Mesenchymal stem cell (in vitro differentiated cells and primary cell): ENCODE measurements at regions not wholly inside any gene's neighbourhood (a gene's known extent, or its start where the extent isn't known, plus 50 kb on each side); places are given as distances from the start of the nearest gene placed in this dataset.

Experiments used
- DNase-seq: peaks from one replicate; pipeline ENCODE4 v3.0.0-alpha.2; 2013
- H2AFZ ChIP-seq: one replicate; pipeline ENCODE4 v1.6.1; 2013; ENCODE audit warnings: low read depth, mild to moderate bottlenecking, control low read depth, inconsistent platforms, low read length, moderate library complexity
- H2AK5ac ChIP-seq: 2 replicates; pipeline ENCODE4 v1.6.1; 2013; ENCODE audit warnings: low read length, moderate library complexity, mild to moderate bottlenecking, inconsistent platforms; ENCODE audit not compliant: severe bottlenecking
- H2BK120ac ChIP-seq: one replicate; pipeline ENCODE4 v1.6.1; 2013; ENCODE audit warnings: low read depth, mild to moderate bottlenecking, inconsistent platforms, low read length, moderate library complexity
- H2BK12ac ChIP-seq, 2 experiments: one replicate each; pipeline ENCODE4 v1.6.1; 2013; ENCODE audit warnings: inconsistent platforms in 2 of 2, low read length in 2 of 2, mild to moderate bottlenecking in 2 of 2, moderate library complexity in 2 of 2, control low read depth in 1 of 2
- H2BK15ac ChIP-seq: one replicate; pipeline ENCODE4 v1.6.1; 2013; ENCODE audit warnings: mild to moderate bottlenecking, low read depth, inconsistent platforms; ENCODE audit not compliant: poor library complexity, severe bottlenecking
- H2BK5ac ChIP-seq: 2 replicates; pipeline ENCODE4 v1.6.1; 2013; ENCODE audit warnings: low read depth, mild to moderate bottlenecking, low read length, control low read depth, inconsistent platforms; ENCODE audit not compliant: poor library complexity, severe bottlenecking
- H3K14ac ChIP-seq, 2 experiments: one replicate each; pipeline ENCODE4 v1.6.1; 2013; ENCODE audit warnings: inconsistent platforms in 2 of 2, low read length in 2 of 2, control low read depth in 1 of 2, mild to moderate bottlenecking in 1 of 2, moderate library complexity in 1 of 2
- H3K18ac ChIP-seq, 2 experiments: one replicate each; pipeline ENCODE4 v1.6.1; 2013; ENCODE audit warnings: inconsistent platforms in 2 of 2, low read length in 2 of 2, control low read depth in 1 of 2, low read depth in 1 of 2, mild to moderate bottlenecking in 1 of 2
- H3K23ac ChIP-seq, 2 experiments: one replicate each; pipeline ENCODE4 v1.6.1; 2013; ENCODE audit warnings: inconsistent platforms in 2 of 2, low read length in 2 of 2, mild to moderate bottlenecking in 2 of 2, moderate library complexity in 2 of 2, control low read depth in 1 of 2
- H3K27ac ChIP-seq: 2 replicates; pipeline ENCODE4 v1.5.1; 2013; ENCODE audit warnings: mild to moderate bottlenecking, moderate library complexity, low read length, control low read depth, inconsistent platforms; ENCODE audit not compliant: poor library complexity, severe bottlenecking
- H3K27me3 ChIP-seq, 2 experiments: 2 replicates each; pipeline versions ENCODE4 v1.6.1 to v1.7.0; 2013; ENCODE audit warnings: low read length in 2 of 2, mild to moderate bottlenecking in 2 of 2, moderate library complexity in 2 of 2, control low read depth in 1 of 2, inconsistent platforms in 1 of 2; ENCODE audit not compliant: control insufficient read depth in 1 of 2, insufficient read depth in 1 of 2
- H3K36me3 ChIP-seq, 2 experiments: 2 replicates each; pipeline versions ENCODE4 v1.6.1 to v1.7.0; 2013; ENCODE audit warnings: low read length in 2 of 2, control low read depth in 1 of 2, inconsistent platforms in 1 of 2, low read depth in 1 of 2, mild to moderate bottlenecking in 1 of 2; ENCODE audit not compliant: insufficient read depth in 2 of 2, control insufficient read depth in 1 of 2
- H3K4ac ChIP-seq, 2 experiments: one replicate each; pipeline ENCODE4 v1.6.1; 2013; ENCODE audit warnings: inconsistent platforms in 2 of 2, low read length in 2 of 2, mild to moderate bottlenecking in 2 of 2, moderate library complexity in 2 of 2, control low read depth in 1 of 2, low read depth in 1 of 2
- H3K4me1 ChIP-seq: 2 replicates; pipeline ENCODE4 v1.6.1; 2013; ENCODE audit warnings: low read depth, low read length, control low read depth; ENCODE audit not compliant: control insufficient read depth, insufficient read depth
- H3K4me2 ChIP-seq: 2 replicates; pipeline ENCODE4 v1.6.1; 2013; ENCODE audit warnings: low read length, mild to moderate bottlenecking, inconsistent platforms; ENCODE audit not compliant: poor library complexity, severe bottlenecking
- H3K4me3 ChIP-seq, 2 experiments: 2 replicates each; pipeline versions ENCODE4 v1.5.1 to v1.7.0; 2013; ENCODE audit warnings: low read length in 2 of 2, mild to moderate bottlenecking in 2 of 2, control low read depth in 1 of 2, low read depth in 1 of 2; ENCODE audit not compliant: insufficient read depth in 1 of 2
- H3K79me1 ChIP-seq: replicated peaks from 2 replicates; pipeline ENCODE4 v1.6.1; 2013; ENCODE audit warnings: mild to moderate bottlenecking, control low read depth, low read length, inconsistent platforms; ENCODE audit not compliant: poor library complexity, severe bottlenecking
- H3K9ac ChIP-seq: 2 replicates; pipeline ENCODE4 v1.7.0; 2013; ENCODE audit warnings: mild to moderate bottlenecking, low read length, moderate library complexity
- H3K9me3 ChIP-seq: 2 replicates; pipeline ENCODE4 v1.7.0; 2013; ENCODE audit warnings: mild to moderate bottlenecking, low read length; ENCODE audit not compliant: control insufficient read depth
- H4K8ac ChIP-seq: one replicate; pipeline ENCODE4 v1.6.1; 2013; ENCODE audit warnings: inconsistent platforms, mild to moderate bottlenecking, low read length, moderate library complexity
- H4K91ac ChIP-seq: one replicate; pipeline ENCODE4 v1.6.1; 2013; ENCODE audit warnings: mild to moderate bottlenecking, low read length, inconsistent platforms
- WGBS: methylation state at CpG from one replicate; pipeline ENCODE4 v1.1.7; 2013; ENCODE audit warnings: mixed read lengths; 5-methylcytosine and 5-hydroxymethylcytosine counted together

DNA sequence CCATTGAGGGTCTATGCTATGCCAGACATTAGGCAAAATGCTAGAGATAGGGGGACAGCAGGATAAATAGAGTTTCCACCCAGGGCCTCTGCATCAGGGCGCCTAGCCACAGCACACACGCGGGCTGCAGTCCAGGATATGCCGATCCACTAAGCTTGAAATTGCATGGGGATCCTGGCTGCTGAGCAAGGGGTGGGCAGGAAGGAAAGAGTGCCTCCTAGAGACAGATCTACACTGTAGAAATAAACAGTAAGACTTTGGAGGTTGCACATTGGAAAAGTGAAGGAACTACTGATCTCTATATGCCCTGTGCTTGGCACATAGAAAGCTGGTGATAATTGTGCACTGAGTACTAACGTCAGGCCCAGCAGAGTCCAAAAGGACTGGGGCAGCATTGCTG lies 411.1 kb downstream of the PRDM2 start:
- no peak overlapping the region for H2BK120ac ChIP-seq
- H3K27ac ChIP-seq = no peak overlapping the region
- H3K18ac ChIP-seq = no peak overlapping the region
- no peak overlapping the region for H4K91ac ChIP-seq
- no peaks in the 10 kb centered on the region for H3K79me1 ChIP-seq
- H3K23ac ChIP-seq = no peak overlapping the region
- no peaks in the 10 kb centered on the region for H3K9me3 ChIP-seq
- H3K9ac ChIP-seq = no peak overlapping the region
- 74% methylated on average over 5 of the region's 5 CpGs for WGBS
- H3K14ac ChIP-seq = no peak overlapping the region
- H3K4me2 ChIP-seq = no peak overlapping the region
- no peaks in the 10 kb centered on the region for H3K36me3 ChIP-seq
- H2AFZ ChIP-seq = no peak overlapping the region
- H3K4me1 ChIP-seq = no peaks in the 10 kb centered on the region
- H2BK15ac ChIP-seq = no peak overlapping the region
- H2AK5ac ChIP-seq = no peak overlapping the region
- H2BK5ac ChIP-seq = no peak overlapping the region
- peaks cover 0 to 7% of the 10 kb centered on the region in 2 experiments for H3K27me3 ChIP-seq
- no peak overlapping the region for H4K8ac ChIP-seq
- DNase-seq = no peak
- no peak overlapping the region for H3K4ac ChIP-seq
- H3K4me3 ChIP-seq = no peak overlapping the region
- H2BK12ac ChIP-seq = no peak overlapping the region

DNA sequence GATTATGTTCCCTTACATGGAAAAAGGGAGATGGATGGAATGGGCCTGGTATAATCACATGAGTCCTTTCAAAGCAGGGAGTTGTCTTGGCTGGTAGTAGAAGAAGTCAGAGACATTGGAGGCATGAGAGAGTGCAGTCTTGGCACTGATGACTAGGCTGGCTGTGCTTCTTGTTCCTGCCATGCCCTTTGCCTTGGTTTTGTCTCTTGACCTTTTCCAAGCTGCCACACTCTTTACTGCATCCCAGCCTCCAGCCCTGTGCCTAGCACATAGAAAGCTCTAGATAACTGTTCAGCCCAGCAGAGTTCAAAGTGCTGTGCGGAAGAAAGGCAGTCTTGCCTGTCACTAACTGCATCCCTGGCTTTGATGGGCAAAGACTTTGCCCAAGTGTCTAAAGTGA lies 412.6 kb downstream of the PRDM2 start:
- Histone ChIP-seq H3K4me1 (no peaks in the 10 kb centered on the region), H3K23ac (no peak overlapping the region), H3K4me3 (no peak overlapping the region), H3K79me1 (no peaks in the 10 kb centered on the region), H2AK5ac (no peak overlapping the region), H3K9me3 (no peaks in the 10 kb centered on the region), H4K91ac (no peak overlapping the region), H2BK15ac (no peak overlapping the region), H3K9ac (no peak overlapping the region), H3K4ac (no peak overlapping the region), H3K18ac (no peak overlapping the region), H2BK120ac (no peak overlapping the region), H2AFZ (no peak overlapping the region), H3K27me3 (peaks cover 0 to 3% of the 10 kb centered on the region in 2 experiments), H4K8ac (no peak overlapping the region), H2BK12ac (no peak overlapping the region), H2BK5ac (no peak overlapping the region), H3K36me3 (no peaks in the 10 kb centered on the region), H3K27ac (no peak overlapping the region), H3K4me2 (no peak overlapping the region), H3K14ac (no peak overlapping the region)
- DNase-seq = no peak
- 79% methylated on average over 1 of the region's 1 CpG for WGBS

DNA sequence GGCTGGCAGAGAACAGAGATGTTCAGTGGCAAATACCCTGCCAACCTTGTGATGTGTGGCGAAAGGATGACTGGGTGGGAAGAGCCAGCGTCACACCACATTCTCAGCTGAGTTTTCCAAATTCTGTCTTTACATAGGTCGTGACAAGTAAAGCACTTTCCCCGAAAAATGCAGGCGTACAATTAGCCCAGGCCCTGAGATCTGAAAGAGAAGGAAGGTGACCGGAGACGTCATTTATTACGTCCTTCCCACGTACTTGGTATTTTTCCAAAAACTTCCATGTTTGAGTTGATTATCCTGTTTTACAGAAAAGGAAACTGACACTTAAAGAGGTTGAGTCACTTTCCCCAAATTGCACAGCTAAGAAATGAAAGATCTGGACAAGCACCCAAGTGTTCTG lies 413.3 kb downstream of the PRDM2 start:
- H3K23ac ChIP-seq = no peak overlapping the region
- no peak overlapping the region for H2AK5ac ChIP-seq
- H3K27me3 ChIP-seq = no peaks in the 10 kb centered on the region
- no peaks in the 10 kb centered on the region for H3K4me1 ChIP-seq
- no peak for DNase-seq
- H3K4ac ChIP-seq = no peak overlapping the region
- H3K9ac ChIP-seq = peak overlapping the region; percentile 24
- 68% methylated on average over 9 of the region's 9 CpGs for WGBS
- H3K18ac ChIP-seq = no peak overlapping the region
- H4K91ac ChIP-seq = no peak overlapping the region
- no peak overlapping the region for H3K4me3 ChIP-seq
- H2AFZ ChIP-seq = no peak overlapping the region
- no peak overlapping the region for H2BK5ac ChIP-seq
- H3K79me1 ChIP-seq = no peaks in the 10 kb centered on the region
- no peak overlapping the region for H3K14ac ChIP-seq
- no peak overlapping the region for H3K27ac ChIP-seq
- no peak overlapping the region for H2BK15ac ChIP-seq
- H4K8ac ChIP-seq = no peak overlapping the region
- H2BK120ac ChIP-seq = no peak overlapping the region
- H3K9me3 ChIP-seq = no peaks in the 10 kb centered on the region
- H2BK12ac ChIP-seq = no peak overlapping the region
- no peak overlapping the region for H3K4me2 ChIP-seq
- no peaks in the 10 kb centered on the region for H3K36me3 ChIP-seq

DNA sequence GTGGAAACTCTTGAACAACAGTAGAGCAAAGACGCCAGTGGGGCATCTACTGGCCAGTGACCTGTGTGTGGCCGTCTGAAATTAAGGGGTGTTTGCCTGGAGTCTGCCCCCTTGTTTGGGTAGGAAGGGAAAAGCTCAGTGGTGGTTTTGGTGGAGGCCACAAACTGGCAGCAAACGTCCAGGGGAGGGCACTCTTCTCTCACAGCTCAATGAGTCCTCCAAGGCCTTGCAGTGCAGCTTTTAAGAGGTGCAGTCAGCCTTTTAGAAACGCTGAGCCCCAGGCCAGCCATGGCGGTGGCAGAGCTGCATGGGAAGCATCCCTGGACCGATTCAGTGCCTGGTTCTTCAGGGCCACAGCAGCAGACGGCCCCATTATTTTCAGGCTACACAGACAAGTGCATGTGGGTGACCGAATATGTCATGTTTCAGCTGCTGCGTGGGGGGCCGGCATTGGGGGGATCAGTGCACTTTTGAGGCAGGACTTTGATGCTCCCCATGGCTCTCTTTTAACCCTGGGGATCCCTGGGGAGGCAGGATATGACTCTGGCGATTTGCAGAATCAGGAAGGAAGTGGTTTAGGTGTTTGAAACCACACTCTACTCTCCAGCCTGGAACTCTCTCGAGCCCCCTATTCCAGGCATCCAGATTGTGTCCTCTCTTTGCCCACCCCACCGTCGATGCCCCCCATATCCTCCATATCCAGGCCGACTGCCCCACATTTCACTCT lies 414.0 kb downstream of the PRDM2 start:
- H3K27ac ChIP-seq = no peak overlapping the region
- DNase-seq = no peak
- H3K18ac ChIP-seq = no peak overlapping the region
- no peak overlapping the region for H2AFZ ChIP-seq
- H3K4me3 ChIP-seq = no peak overlapping the region
- no peak overlapping the region for H2AK5ac ChIP-seq
- peak overlapping the region; percentile 24 for H3K9ac ChIP-seq
- no peaks in the 10 kb centered on the region for H3K36me3 ChIP-seq
- H3K23ac ChIP-seq = no peak overlapping the region
- H4K91ac ChIP-seq = no peak overlapping the region
- no peaks in the 10 kb centered on the region for H3K79me1 ChIP-seq
- H3K27me3 ChIP-seq = peaks cover 0 to under 1% of the 10 kb centered on the region in 2 experiments
- no peak overlapping the region for H3K14ac ChIP-seq
- H3K4me2 ChIP-seq = no peak overlapping the region
- no peaks in the 10 kb centered on the region for H3K4me1 ChIP-seq
- H2BK15ac ChIP-seq = no peak overlapping the region
- H4K8ac ChIP-seq = no peak overlapping the region
- no peak overlapping the region for H2BK12ac ChIP-seq
- H2BK120ac ChIP-seq = no peak overlapping the region
- no peaks in the 10 kb centered on the region for H3K9me3 ChIP-seq
- 32% methylated on average over 13 of the region's 15 CpGs for WGBS
- H3K4ac ChIP-seq = no peak overlapping the region
- H2BK5ac ChIP-seq = no peak overlapping the region
